ENCODE measurements at regions not wholly inside any gene's neighbourhood (a gene's known extent, or its start where the extent isn't known, plus 50 kb on each side); places are given as distances from the start of the nearest gene placed in this dataset.

DNA sequence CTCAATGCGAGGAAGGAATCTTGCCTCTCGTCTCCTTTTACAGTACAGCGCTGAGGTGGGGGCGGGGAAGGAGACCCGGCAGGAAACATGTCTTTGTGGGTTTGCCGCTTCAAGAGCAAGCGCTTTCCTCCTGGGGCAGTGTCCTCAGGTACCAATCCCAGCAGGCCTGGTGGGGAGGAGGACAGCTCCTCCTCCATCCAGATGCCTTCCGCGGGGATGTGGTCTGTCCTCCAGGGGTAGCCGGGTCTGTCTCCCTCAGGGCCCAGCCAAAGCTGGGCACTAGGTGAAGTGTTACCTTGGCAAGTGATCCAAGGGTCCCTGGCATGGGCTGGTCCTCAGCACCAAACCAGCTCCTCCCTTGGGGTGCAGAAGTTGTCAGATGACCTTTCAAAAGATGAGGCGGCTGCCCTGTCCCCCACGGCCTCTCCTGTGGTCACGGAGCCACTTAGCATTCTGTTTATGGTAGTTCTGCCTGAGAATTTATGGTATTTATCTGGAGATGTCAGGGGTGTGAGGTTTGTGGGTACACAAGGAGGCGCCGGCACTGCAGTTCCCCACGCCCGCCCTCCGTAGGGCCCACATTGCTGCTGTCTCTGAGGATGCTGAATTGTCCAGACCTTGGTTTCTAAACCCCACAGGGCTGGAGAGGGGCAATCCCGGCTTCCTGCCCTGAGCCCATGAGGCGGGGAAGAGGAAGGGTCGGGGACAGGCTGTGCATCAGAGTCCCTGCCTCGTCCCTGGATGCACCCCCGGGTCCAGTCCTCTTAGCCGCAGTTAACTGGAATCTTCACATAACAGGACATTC lies 93.5 kb upstream of the ANO1 start:
- no peaks in the 10 kb centered on the region for H3K36me3 ChIP-seq (ENCODE audit: control insufficient read depth, insufficient read depth, low read length)
- H3K9ac ChIP-seq (ENCODE audit: low read length), result no peak overlapping the region
- H3K27ac ChIP-seq (ENCODE audit: low read depth, low read length), result no peak overlapping the region
- H3K27me3 ChIP-seq (ENCODE audit: control insufficient read depth, insufficient read depth, low read length), result no peaks in the 10 kb centered on the region
- no peak overlapping the region for H3K4me3 ChIP-seq (ENCODE audit: low read length)
- no peaks in the 10 kb centered on the region for H3K4me1 ChIP-seq (ENCODE audit: control insufficient read depth, insufficient read depth, low read length)

DNA sequence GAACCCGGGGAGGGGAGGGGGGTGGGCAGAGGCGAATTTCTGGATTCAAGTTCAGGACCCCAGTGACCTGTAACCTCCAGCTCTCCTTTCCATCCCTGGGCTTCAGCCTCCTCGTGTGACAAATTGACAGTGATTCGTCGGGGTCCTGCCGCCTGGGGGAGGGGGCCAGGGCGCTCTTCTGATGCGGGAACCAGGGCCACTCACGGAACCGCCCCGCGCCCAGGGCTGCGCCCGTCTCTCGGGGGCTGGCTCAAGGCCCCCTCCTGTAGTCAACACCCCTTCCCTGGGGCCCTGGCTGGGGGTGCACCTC lies 92.8 kb upstream of the ANO1 start:
- Histone ChIP-seq H3K4me1 (ENCODE audit: control insufficient read depth, insufficient read depth, low read length) (no peaks in the 10 kb centered on the region), H3K9ac (ENCODE audit: low read length) (no peak overlapping the region), H3K27ac (ENCODE audit: low read depth, low read length) (no peak overlapping the region), H3K36me3 (ENCODE audit: control insufficient read depth, insufficient read depth, low read length) (no peaks in the 10 kb centered on the region), H3K4me3 (ENCODE audit: low read length) (no peak overlapping the region), H3K27me3 (ENCODE audit: control insufficient read depth, insufficient read depth, low read length) (no peaks in the 10 kb centered on the region)

- H3K27me3 ChIP-seq (ENCODE audit: control insufficient read depth, insufficient read depth, low read length), result no peaks in the 10 kb centered on the region
- H3K36me3 ChIP-seq (ENCODE audit: control insufficient read depth, insufficient read depth, low read length), result no peaks in the 10 kb centered on the region
- H3K9ac ChIP-seq (ENCODE audit: low read length), result no peak overlapping the region
- H3K4me3 ChIP-seq (ENCODE audit: low read length), result peak overlapping the region; percentile 37
- no peak overlapping the region for H3K27ac ChIP-seq (ENCODE audit: low read depth, low read length)
- no peaks in the 10 kb centered on the region for H3K4me1 ChIP-seq (ENCODE audit: control insufficient read depth, insufficient read depth, low read length)
Observed at GRCh38 chr11:69985641-69986439, 92.3 kb upstream of the ANO1 start.

GRCh38 chr11:69986440-69986787 lies 91.7 kb upstream of the ANO1 start:
- Histone ChIP-seq H3K27ac (ENCODE audit: low read depth, low read length) (no peak overlapping the region), H3K9ac (ENCODE audit: low read length) (no peak overlapping the region), H3K27me3 (ENCODE audit: control insufficient read depth, insufficient read depth, low read length) (no peaks in the 10 kb centered on the region), H3K36me3 (ENCODE audit: control insufficient read depth, insufficient read depth, low read length) (no peaks in the 10 kb centered on the region), H3K4me3 (ENCODE audit: low read length) (no peak overlapping the region), H3K4me1 (ENCODE audit: control insufficient read depth, insufficient read depth, low read length) (no peaks in the 10 kb centered on the region)

GRCh38 chr11:69986830-69987229 lies 91.3 kb upstream of the ANO1 start:
- H3K27ac ChIP-seq (ENCODE audit: low read depth, low read length), result no peak overlapping the region
- H3K4me1 ChIP-seq (ENCODE audit: control insufficient read depth, insufficient read depth, low read length), result no peaks in the 10 kb centered on the region
- H3K4me3 ChIP-seq (ENCODE audit: low read length), result no peak overlapping the region
- H3K36me3 ChIP-seq (ENCODE audit: control insufficient read depth, insufficient read depth, low read length), result no peaks in the 10 kb centered on the region
- no peaks in the 10 kb centered on the region for H3K27me3 ChIP-seq (ENCODE audit: control insufficient read depth, insufficient read depth, low read length)
- H3K9ac ChIP-seq (ENCODE audit: low read length), result no peak overlapping the region

DNA sequence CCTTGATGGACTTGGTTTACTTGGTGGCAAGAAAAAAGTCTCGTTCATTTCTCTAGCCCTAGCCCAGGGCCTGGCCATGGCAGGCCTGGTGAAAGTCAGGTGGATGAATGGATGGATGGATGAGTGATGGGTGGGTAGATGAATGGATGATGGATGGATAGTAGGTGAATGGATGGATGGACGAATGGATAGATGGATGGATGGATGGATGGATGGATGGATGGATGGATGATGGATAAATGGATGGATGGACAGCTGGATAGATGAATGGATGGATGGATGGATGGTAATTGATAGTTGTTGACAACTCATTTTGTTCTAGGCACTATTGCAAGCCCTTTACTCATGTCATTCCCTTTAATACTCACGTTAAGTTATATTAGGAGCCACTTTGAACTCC lies 86.1 kb upstream of the ANO1 start:
- Histone ChIP-seq H3K27me3 (ENCODE audit: control insufficient read depth, insufficient read depth, low read length) (no peaks in the 10 kb centered on the region), H3K27ac (ENCODE audit: low read depth, low read length) (no peak overlapping the region), H3K4me3 (ENCODE audit: low read length) (no peak overlapping the region)

GRCh38 chr11:69992943-69993694 lies 85.0 kb upstream of the ANO1 start:
- H3K27ac ChIP-seq (ENCODE audit: low read depth, low read length), result no peak overlapping the region
- no peak overlapping the region for H3K4me3 ChIP-seq (ENCODE audit: low read length)
- H3K36me3 ChIP-seq (ENCODE audit: control insufficient read depth, insufficient read depth, low read length), result no peaks in the 10 kb centered on the region
- no peaks in the 10 kb centered on the region for H3K27me3 ChIP-seq (ENCODE audit: control insufficient read depth, insufficient read depth, low read length)
- H3K9ac ChIP-seq (ENCODE audit: low read length), result no peak overlapping the region
- H3K4me1 ChIP-seq (ENCODE audit: control insufficient read depth, insufficient read depth, low read length), result no peaks in the 10 kb centered on the region

More for the DNA sequence above, 86.1 kb upstream of the ANO1 start:
- H3K9ac ChIP-seq (ENCODE audit: low read length), result no peak overlapping the region
- no peaks in the 10 kb centered on the region for H3K36me3 ChIP-seq (ENCODE audit: control insufficient read depth, insufficient read depth, low read length)
- no peaks in the 10 kb centered on the region for H3K4me1 ChIP-seq (ENCODE audit: control insufficient read depth, insufficient read depth, low read length)

DNA sequence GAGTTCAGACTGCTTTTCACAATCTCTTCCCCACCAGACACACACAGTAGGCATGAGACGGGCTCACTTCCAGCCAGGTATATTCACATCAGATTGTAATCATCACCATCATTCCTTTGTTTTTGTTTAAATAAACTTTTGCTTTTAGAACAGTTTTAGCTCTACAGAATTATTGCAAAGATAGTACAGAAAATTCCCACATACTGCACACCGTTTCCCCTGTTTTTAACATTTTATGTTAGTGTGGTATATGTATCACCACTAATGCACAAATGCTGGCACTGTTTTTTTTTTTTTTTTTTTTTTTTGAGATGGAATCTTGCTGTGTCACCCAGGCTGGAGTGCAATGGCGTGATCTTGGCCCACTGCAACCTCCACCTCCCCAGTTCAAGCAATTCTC lies 83.3 kb upstream of the ANO1 start:
- no peak overlapping the region for H3K4me3 ChIP-seq (ENCODE audit: low read length)
- H3K4me1 ChIP-seq (ENCODE audit: control insufficient read depth, insufficient read depth, low read length), result no peaks in the 10 kb centered on the region
- H3K9ac ChIP-seq (ENCODE audit: low read length), result no peak overlapping the region
- H3K27me3 ChIP-seq (ENCODE audit: control insufficient read depth, insufficient read depth, low read length), result no peaks in the 10 kb centered on the region
- H3K27ac ChIP-seq (ENCODE audit: low read depth, low read length), result no peak overlapping the region
- H3K36me3 ChIP-seq (ENCODE audit: control insufficient read depth, insufficient read depth, low read length), result no peaks in the 10 kb centered on the region

DNA sequence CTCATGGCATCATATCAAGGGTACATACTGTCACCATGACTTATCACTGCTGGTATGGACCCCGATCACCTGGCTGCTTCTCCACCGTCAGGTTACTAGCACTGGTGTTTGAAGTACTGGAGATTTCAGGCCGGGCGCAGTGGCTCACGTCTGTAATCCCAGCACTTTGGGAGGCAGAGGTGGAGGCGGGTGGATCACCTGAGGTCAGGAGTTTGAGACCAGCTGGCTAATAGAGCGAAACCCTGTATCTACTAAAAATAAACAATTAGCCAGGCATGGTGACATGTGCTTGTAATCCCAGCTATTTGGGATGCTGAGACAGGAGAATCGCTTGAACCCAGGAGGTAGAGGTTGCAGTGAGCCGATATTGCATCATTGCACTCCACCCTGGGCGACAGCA lies 82.4 kb upstream of the ANO1 start:
- H3K27me3 ChIP-seq (ENCODE audit: control insufficient read depth, insufficient read depth, low read length), result no peaks in the 10 kb centered on the region
- H3K9ac ChIP-seq (ENCODE audit: low read length), result no peak overlapping the region
- no peak overlapping the region for H3K4me3 ChIP-seq (ENCODE audit: low read length)
- H3K4me1 ChIP-seq (ENCODE audit: control insufficient read depth, insufficient read depth, low read length), result no peaks in the 10 kb centered on the region
- H3K27ac ChIP-seq (ENCODE audit: low read depth, low read length), result no peak overlapping the region
- H3K36me3 ChIP-seq (ENCODE audit: control insufficient read depth, insufficient read depth, low read length), result no peaks in the 10 kb centered on the region

DNA sequence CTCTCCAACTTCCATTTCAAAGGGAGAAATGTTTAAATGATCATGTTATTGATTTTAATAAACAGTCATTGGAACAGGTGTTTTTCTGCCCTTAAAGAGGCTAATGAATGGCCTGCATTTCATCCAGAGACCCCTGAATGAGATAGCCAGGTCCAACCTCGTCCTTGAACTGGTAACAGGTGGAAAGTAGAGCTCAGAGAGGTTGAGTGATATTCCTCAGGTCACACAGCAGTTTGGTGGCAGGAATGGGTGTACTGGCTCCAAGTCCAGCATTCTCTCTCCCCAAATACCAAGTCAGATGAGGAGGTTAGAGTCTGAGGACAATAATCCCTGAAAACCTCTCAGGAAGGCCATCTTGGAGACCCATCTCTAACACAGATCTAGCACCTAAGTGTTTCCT lies 81.7 kb upstream of the ANO1 start:
- no peaks in the 10 kb centered on the region for H3K27me3 ChIP-seq (ENCODE audit: control insufficient read depth, insufficient read depth, low read length)
- H3K27ac ChIP-seq (ENCODE audit: low read depth, low read length), result no peak overlapping the region
- H3K4me3 ChIP-seq (ENCODE audit: low read length), result no peak overlapping the region
- no peak overlapping the region for H3K9ac ChIP-seq (ENCODE audit: low read length)
- no peaks in the 10 kb centered on the region for H3K4me1 ChIP-seq (ENCODE audit: control insufficient read depth, insufficient read depth, low read length)
- no peaks in the 10 kb centered on the region for H3K36me3 ChIP-seq (ENCODE audit: control insufficient read depth, insufficient read depth, low read length)

DNA sequence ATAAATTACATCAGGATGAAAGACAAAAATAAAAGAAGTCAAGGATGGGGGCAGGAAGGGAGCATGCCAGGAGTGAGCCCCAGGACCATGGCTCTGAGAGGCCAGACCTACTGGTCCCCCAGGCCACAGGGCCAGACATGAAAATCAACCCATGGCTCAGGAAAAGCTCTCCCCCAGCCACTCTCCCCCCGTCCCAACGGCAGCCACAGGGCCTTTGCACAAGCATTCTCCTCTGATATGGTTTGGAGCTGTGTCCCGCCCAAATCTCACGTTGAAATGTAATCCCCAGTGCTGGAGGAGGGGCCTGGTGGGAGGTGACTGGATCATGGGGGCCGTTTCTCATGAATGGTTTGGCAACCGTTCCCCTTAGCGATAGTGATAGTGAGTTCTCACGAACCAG lies 80.8 kb upstream of the ANO1 start:
- no peak overlapping the region for H3K27ac ChIP-seq (ENCODE audit: low read depth, low read length)
- no peaks in the 10 kb centered on the region for H3K27me3 ChIP-seq (ENCODE audit: control insufficient read depth, insufficient read depth, low read length)
- no peaks in the 10 kb centered on the region for H3K4me1 ChIP-seq (ENCODE audit: control insufficient read depth, insufficient read depth, low read length)

GRCh38 chr11:69999721-70000120 lies 78.4 kb upstream of the ANO1 start:
- H3K36me3 ChIP-seq (ENCODE audit: control insufficient read depth, insufficient read depth, low read length), result no peaks in the 10 kb centered on the region
- H3K27me3 ChIP-seq (ENCODE audit: control insufficient read depth, insufficient read depth, low read length), result no peaks in the 10 kb centered on the region
- no peak overlapping the region for H3K27ac ChIP-seq (ENCODE audit: low read depth, low read length)
- H3K4me1 ChIP-seq (ENCODE audit: control insufficient read depth, insufficient read depth, low read length), result no peaks in the 10 kb centered on the region
- no peak overlapping the region for H3K4me3 ChIP-seq (ENCODE audit: low read length)
- no peak overlapping the region for H3K9ac ChIP-seq (ENCODE audit: low read length)

More for the DNA sequence above, 80.8 kb upstream of the ANO1 start:
- Histone ChIP-seq H3K9ac (ENCODE audit: low read length) (no peak overlapping the region), H3K36me3 (ENCODE audit: control insufficient read depth, insufficient read depth, low read length) (no peaks in the 10 kb centered on the region), H3K4me3 (ENCODE audit: low read length) (no peak overlapping the region)

All from rectal smooth muscle tissue (tissue), 1 donor.